Mesothelial cell of epicardium (in vitro differentiated cells): ENCODE measurements at regions not wholly inside any gene's neighbourhood (a gene's known extent, or its start where the extent isn't known, plus 50 kb on each side); places are given as distances from the start of the nearest gene placed in this dataset.

ENCODE experiments used
- DNase-seq, 2 experiments: peaks; one replicate each; pipeline ENCODE4 v3.0.0; 2021; ENCODE audit warnings: low spot score in 2 of 2; ENCODE audit not compliant: unreplicated experiment in 2 of 2
- H3K27ac Mint-ChIP-seq: 2 replicates; pipeline ENCODE4 v1.8.0; 2021; ENCODE audit warnings: mixed read lengths
- H3K27me3 Mint-ChIP-seq: 2 replicates; pipeline ENCODE4 v1.8.0; 2021; ENCODE audit warnings: low read depth, mixed read lengths
- H3K36me3 Mint-ChIP-seq: 2 replicates; pipeline ENCODE4 v1.8.0; 2021; ENCODE audit warnings: mixed read lengths
- H3K4me1 Mint-ChIP-seq: 2 replicates; pipeline ENCODE4 v1.8.0; 2021; ENCODE audit warnings: mixed read lengths
- H3K4me3 Mint-ChIP-seq: 2 replicates; pipeline ENCODE4 v1.8.0; 2021; ENCODE audit warnings: mild to moderate bottlenecking, moderate library complexity, mixed read lengths
- H3K9me3 Mint-ChIP-seq: 2 replicates; pipeline ENCODE4 v1.8.0; 2021; ENCODE audit warnings: mixed read lengths
- TF ChIP-seq, protein P1 (sequence below): fragments of 200-600 bp; sonication (generic); IDR thresholded peaks from one replicate; pipeline ENCODE4 v1.5.0; 2021; ENCODE audit warnings: antibody characterized with exemption; ENCODE audit not compliant: unreplicated experiment

DNA sequence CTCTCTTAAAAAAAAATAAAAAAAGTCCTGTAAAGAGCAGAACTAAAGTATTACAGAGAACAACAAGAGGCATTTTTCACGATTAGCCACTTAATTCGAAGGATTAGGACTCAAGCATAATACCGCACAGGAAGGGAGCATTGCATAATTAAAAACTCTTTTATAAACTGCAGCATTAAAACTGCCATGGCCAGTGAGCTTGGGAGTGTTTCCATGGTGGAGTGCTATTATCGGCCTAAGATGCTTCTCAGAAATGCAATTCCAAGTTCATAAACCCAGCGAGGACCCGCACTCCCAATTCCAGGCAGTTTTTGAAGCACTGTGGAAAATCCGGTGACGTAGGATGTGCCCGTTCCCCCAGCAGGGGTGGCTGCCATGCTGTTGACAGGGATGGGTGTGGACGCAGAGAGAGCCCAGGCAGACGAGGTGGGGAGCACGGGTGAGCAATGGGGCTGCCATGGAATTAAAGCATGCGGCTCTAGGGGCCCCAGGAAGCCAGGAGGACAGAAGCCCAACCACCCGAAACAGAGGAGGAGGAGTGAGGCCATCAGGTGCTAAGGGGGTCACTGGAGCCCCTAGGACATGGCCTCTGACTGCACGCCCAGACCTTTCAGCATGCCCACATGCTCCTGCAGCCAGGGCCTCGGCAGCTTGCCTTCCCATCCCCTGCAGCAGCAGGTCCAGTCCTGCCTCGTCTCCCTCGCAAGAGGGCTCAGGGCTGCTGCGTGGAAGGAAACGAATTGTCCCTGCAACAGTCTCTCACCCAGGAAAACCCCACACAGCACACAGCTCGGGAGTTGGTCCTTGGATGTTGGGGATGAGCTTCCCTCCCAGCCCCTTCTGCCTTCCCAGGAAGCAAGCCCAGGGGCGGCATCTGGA, 233.4 kb downstream of the NDUFA10 start:
- Mint-ChIP-seq H3K4me1 (peaks cover 8% of the 10 kb centered on the region), H3K9me3 (no peaks in the 10 kb centered on the region), H3K27me3 (peaks cover 3% of the 10 kb centered on the region), H3K4me3 (no peak overlapping the region), H3K27ac (no peak overlapping the region), H3K36me3 (no peaks in the 10 kb centered on the region)
- TF ChIP-seq, protein P1, sequence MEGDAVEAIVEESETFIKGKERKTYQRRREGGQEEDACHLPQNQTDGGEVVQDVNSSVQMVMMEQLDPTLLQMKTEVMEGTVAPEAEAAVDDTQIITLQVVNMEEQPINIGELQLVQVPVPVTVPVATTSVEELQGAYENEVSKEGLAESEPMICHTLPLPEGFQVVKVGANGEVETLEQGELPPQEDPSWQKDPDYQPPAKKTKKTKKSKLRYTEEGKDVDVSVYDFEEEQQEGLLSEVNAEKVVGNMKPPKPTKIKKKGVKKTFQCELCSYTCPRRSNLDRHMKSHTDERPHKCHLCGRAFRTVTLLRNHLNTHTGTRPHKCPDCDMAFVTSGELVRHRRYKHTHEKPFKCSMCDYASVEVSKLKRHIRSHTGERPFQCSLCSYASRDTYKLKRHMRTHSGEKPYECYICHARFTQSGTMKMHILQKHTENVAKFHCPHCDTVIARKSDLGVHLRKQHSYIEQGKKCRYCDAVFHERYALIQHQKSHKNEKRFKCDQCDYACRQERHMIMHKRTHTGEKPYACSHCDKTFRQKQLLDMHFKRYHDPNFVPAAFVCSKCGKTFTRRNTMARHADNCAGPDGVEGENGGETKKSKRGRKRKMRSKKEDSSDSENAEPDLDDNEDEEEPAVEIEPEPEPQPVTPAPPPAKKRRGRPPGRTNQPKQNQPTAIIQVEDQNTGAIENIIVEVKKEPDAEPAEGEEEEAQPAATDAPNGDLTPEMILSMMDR, result no peak
- peak in 1 of 2 experiments; percentile 28 for DNase-seq

DNA sequence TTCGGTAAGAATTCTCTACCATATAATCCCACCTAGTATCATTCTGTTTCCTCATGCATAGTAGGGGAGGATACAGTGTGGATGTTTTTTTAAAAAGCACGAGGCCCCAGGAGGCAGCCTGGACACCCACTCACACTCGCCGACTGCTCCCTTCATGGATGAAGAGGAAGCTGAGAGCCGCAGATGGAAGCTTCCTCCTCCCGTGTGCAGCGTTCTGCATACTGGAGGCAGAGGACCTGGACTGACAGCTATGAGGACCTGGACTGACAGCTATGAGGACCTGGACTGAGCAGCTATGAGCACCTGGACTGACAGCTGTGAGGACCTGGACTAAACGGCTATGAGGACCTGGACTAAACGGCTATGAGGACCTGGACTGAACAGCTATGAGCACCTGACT, 234.4 kb downstream of the NDUFA10 start:
- no peaks in the 10 kb centered on the region for H3K36me3 Mint-ChIP-seq
- no peak overlapping the region for H3K4me3 Mint-ChIP-seq
- peaks cover 9% of the 10 kb centered on the region for H3K9me3 Mint-ChIP-seq
- TF ChIP-seq, protein P1, result no peak
- peak in 1 of 2 experiments; percentile 16 for DNase-seq
- no peak overlapping the region for H3K27ac Mint-ChIP-seq
- H3K4me1 Mint-ChIP-seq, result peaks cover 8% of the 10 kb centered on the region
- peaks cover 3% of the 10 kb centered on the region for H3K27me3 Mint-ChIP-seq

DNA sequence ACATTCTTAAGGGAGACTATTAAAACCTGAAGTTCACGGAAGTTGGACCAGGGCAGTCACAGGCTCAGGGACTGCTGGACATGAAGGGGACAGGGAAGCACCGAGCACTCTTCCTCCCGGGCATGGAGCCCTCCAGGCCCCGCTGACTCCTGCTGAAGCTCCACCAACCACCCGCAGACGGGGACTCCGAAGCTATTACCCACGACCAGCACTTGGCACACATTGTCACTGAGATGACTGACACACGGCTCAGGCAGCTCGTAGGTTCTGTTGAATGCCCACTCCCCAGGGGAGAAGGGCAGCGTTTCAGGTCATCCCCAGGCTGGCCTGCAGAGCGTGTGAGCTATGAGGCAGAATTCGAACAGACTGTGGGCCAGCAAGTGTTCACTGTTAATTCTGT, 234.8 kb downstream of the NDUFA10 start:
- TF ChIP-seq, protein P1, result no peak
- Mint-ChIP-seq H3K27me3 (peaks cover 3% of the 10 kb centered on the region), H3K4me3 (no peak overlapping the region), H3K36me3 (no peaks in the 10 kb centered on the region), H3K4me1 (peaks cover 8% of the 10 kb centered on the region), H3K9me3 (peaks cover 10% of the 10 kb centered on the region), H3K27ac (no peak overlapping the region)
- peak in 1 of 2 experiments; percentile 21 for DNase-seq

DNA sequence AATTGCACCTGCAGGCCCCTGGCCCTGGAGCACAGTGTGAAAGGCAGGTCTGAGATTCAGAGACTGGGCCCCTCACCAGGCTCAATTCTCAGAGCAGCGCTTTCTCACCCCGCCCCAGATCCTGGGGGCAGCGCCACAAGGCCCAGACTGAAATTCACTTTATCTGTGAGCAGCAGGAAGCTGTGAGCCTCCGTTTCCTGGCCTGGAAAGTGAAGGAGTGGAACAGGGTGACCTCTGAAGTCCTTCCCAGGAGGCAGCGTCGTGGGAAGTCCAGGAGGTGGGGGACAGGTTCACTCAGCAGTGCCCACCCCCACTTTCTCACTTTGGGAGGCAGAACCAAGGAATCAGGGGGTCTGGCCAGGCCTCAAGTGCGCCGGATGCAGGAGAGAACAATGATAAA, 235.4 kb downstream of the NDUFA10 start:
- H3K27ac Mint-ChIP-seq, result no peak overlapping the region
- DNase-seq, result no peak

DNA sequence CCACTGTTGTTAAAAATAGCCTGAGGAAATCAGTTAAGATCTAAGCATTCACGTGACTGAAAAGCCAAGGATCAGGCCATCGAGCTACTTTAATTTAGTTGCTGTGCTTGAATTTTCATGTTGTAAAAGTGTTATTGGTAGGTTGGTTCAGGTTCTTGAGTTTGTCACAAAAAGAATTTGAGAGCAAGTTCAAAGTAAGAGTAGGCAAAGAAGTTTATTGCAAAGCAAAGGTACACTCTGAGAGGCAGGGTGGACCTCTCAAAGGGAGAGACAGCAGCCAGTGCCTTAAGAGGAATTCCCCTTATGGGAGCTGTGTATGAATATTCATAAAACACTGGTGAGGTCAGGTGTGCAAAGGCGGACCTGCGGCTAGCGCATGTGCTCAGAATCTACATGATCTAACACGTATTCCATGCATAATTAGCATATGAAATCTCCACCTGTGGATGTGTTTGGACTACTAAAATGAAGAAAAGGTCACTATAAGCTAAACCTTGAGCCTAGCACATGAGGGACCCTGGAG, 236.5 kb downstream of the NDUFA10 start:
- TF ChIP-seq, protein P1, result no peak
- no peak overlapping the region for H3K4me3 Mint-ChIP-seq
- H3K27ac Mint-ChIP-seq, result no peak overlapping the region
- peaks cover 17% of the 10 kb centered on the region for H3K4me1 Mint-ChIP-seq
- DNase-seq, result peak in 1 of 2 experiments; percentile 13
- H3K9me3 Mint-ChIP-seq, result peaks cover 10% of the 10 kb centered on the region
- H3K36me3 Mint-ChIP-seq, result no peaks in the 10 kb centered on the region
- H3K27me3 Mint-ChIP-seq, result peaks cover 2% of the 10 kb centered on the region

More for the DNA sequence above, 235.4 kb downstream of the NDUFA10 start:
- peaks cover 5% of the 10 kb centered on the region for H3K27me3 Mint-ChIP-seq
- H3K9me3 Mint-ChIP-seq, result peaks cover 10% of the 10 kb centered on the region
- TF ChIP-seq, protein P1, result no peak
- H3K36me3 Mint-ChIP-seq, result no peaks in the 10 kb centered on the region
- no peak overlapping the region for H3K4me3 Mint-ChIP-seq
- peaks cover 14% of the 10 kb centered on the region for H3K4me1 Mint-ChIP-seq
